ENCODE measurements at regions not wholly inside any gene's neighbourhood (a gene's known extent, or its start where the extent isn't known, plus 50 kb on each side); places are given as distances from the start of the nearest gene placed in this dataset.

- DNase-seq: no peak
These were observed 55.3 kb downstream of the CDKN2C start for GRCh38 chr1:51025374-51025773.

- no peak for DNase-seq
These were observed 62.9 kb downstream of the CDKN2C start for GRCh38 chr1:51032936-51033335.

GRCh38 chr1:51044199-51044598 lies 57.8 kb upstream of the C1orf185 start:
- DNase-seq: no peak

GRCh38 chr1:51044834-51045233 lies 57.2 kb upstream of the C1orf185 start:
- peak; percentile 11 for DNase-seq

GRCh38 chr1:51048021-51048420 lies 54.0 kb upstream of the C1orf185 start:
- DNase-seq: no peak

GRCh38 chr1:51048670-51049069 lies 53.4 kb upstream of the C1orf185 start:
- DNase-seq: no peak
